GM21515 (cell line): ENCODE measurements at regions not wholly inside any gene's neighbourhood (a gene's known extent, or its start where the extent isn't known, plus 50 kb on each side); places are given as distances from the start of the nearest gene placed in this dataset.
"Not testable (repeated sequence)": the region's sequence is repeated elsewhere in the genome, so short reads cannot be mapped to it uniquely, and the experiment has no call there.

Source experiments
- ATAC-seq: cut with Tn5 transposase; IDR thresholded peaks from one replicate; pipeline ENCODE4 v1.9.1; 2021; ENCODE audit not compliant: unreplicated experiment

DNA sequence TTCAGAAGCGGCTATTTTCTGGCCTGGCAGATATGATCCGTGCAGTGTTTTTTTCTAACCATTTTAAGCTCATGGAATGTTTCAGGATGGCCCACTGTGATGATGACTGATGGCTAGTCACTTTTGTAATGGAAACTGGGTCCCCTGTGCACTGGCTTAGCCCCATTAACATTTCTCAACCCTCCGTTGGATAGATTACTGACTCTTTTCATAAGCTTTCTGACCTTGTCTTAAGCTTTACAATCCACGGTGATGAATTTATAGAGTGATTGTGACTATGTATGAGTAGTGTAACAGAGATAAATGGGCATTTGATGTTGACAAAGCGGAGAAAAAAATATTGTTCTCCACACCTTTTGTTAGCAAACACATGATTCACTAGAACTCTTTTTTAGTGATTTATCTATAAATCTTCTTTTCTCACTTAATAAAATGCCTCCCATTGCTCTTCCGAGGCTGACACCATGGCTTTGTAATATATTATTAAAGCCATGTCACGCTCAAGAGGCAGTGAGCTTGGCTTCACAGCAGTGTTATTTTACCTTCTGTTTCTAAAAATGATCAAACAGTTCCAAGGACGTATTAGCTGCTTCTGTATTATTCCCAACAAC lies 221.0 kb upstream of the LINC00305 start:
- not testable (repeated sequence) for ATAC-seq

DNA sequence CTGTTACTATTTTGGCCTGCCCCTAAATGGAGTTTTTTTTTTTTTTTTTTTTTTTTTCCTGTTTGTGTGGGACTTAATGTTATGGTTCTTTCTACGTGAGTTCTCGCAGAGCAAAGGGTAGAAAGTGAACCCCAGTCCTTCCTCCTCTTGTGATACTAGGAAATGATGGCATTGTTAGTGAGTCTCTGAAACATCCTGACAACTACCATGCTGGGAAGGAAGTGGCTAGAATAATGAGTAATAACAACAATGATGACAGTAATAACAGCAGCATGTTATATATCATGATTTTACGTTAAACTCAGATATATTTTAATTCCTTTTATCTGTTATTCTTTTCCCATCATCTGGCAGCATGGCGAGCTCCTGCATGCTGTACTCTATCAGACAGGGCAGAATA lies 216.2 kb upstream of the LINC00305 start:
- ATAC-seq: no peak

DNA sequence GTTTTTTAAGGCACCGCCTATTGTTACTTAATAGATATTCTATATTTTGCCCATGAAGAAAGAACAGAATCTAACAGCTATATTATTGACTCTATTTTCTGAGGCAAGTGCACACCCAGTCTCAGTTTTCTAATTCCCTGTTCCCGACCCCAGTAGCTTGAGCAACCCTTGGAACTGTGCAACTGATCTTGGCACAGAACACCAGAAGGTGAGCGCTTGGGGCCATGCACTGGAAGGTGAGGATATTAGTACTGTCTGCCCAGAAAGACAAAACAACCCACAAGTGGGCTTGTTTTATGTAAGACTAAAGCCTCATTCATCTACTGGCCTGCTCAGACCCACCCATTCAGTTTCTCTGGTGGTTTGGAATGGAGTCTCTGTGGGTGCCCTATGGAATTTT lies 188.8 kb upstream of the LINC00305 start:
- ATAC-seq: no peak

DNA sequence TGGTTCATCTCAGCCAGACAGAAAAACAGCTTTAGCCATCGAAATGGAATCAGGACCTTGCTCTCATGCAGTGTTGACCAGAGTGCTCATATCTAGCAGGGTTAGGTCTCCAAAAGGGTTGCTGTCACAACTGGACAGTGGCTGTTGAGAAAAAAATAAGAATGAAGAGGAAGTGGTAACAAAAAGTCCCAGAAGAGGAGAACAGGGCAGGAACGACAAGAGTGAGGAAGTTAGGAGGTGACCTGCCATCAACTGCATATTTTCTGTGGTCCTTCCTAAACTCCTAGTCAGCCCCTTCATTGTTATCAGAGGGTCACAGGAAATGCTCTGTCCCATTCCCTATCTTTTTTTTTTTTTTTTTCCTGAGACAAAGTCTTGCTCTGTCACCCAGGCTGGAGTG lies 188.1 kb upstream of the LINC00305 start:
- ATAC-seq: no peak

DNA sequence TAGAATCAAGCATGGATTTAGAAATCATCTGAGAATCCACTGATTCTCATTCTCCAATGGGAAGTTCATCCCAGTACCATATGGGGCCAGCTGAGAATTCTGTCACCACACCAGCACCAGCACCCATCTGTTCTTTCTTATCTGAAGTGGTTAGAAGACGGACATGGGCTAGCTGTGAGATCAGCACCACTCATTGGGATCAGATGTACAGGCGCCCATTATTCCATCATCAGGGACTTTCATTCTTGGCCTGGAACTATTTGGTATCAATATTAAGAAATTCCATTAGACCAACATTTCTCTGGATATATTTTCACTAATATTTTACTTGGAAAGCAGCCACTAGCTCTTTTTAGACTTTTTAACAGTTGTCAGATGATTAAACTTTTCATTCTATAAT lies 185.9 kb upstream of the LINC00305 start:
- ATAC-seq: no peak

DNA sequence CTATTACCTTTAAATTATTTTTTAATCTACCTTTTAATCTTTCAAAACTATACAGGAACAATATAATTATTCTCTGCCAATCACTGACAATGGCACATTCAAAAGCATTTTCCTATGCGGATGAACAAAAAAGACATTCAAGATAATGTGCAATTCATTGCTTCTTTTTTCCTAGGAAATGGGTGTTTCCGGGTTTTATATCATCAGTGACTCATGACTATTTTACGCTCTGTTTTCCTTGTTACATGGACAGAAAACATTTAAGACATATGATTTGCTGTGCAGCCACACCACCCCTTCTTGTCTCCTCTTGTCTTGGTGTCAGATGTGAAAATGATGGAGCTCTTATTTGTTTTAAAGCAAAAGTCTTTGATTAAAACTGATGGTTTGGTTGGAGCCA lies 184.7 kb upstream of the LINC00305 start:
- ATAC-seq: no peak

DNA sequence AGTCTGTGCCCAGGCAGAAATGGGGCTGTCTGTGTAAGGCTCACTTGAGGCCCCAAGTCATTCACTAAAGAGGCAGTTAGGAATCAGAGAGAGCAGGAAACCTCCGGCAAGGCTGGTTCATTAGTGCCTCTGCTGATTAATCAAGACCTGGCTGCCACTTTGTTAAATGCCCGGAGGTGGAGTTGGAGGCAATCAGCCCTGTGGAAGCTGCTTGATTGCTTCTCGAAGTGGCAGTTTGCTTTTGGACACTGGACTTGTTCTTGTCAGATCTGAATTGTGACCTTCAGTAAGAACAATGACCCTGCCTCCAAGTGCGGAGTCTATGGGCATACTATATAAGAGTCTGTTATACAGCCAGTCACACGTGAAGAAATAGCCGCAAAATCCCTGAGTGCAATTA lies 183.9 kb upstream of the LINC00305 start:
- no peak for ATAC-seq

DNA sequence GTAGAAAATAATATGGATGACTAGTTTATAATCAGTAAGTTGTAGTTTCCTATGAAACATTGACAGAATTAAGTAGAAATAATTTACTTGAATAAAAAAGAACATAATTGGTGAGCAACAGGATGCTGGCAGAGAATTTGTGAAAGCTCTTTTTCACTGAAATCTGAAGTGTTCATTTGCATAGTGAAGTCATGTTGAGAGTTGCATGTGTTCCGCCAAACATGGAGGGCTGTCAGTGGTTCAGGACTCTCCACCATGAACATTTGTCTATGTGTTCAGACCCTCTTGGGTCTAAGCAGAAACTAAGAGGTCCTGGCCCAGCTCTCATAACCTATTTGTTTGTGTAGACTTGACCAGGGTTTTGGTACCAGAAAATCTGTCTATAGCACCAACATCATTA lies 182.5 kb upstream of the LINC00305 start:
- no peak for ATAC-seq

DNA sequence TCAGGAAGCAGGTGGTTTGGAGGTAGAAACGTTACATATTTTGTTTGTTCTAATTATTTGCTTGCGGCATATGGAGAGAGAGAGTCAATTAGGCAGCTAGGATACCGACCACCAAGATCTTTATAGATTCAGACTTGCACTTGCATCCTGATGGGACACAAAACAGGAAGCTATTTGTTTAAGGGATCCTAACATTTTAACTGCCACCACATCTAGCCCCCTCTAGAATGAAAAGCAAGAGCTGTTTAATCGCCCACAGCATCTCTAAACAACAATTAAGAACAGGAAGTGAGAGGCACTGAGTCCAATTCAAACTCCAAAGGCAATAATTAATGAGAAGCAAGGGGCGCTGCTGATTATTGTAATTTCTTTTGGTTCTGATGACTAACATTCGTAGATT lies 182.0 kb upstream of the LINC00305 start:
- no peak for ATAC-seq

DNA sequence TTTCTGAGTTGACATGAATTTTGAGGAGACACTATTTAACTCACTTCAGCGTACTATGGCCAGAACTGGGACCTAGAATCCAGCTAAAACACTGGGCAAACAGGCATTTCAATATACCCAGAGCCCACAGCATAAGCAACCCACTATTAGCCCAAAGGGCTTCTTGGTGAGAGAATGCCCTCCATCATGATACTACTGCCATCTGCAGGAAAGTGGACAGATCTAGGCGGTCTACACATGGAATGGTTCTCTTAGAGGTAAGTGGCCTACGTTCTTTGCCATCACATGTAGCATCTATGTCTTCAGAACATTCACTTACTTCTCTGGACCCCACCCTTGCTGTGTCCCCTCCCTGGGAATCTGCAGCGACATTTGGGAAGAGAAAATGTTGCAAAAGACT lies 181.3 kb upstream of the LINC00305 start:
- no peak for ATAC-seq

DNA sequence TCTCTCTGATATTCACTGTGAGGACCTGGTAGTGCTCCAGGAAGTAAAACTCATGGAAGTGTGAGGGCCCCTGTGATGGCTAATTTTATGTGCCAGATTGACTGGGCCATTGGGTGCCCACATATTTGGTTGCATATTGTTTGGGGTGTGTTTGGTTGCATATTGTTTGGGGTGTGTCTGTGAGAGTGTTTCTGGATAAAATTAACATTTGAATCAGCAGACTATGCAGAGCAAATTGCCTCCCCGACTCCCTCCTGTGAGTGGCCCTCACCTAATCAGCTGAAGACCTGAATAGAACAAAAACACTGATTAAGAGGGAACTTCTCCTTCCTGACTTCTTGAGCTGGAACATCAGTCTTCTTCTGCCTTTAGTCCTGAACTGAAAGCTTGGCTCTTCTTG lies 173.3 kb upstream of the LINC00305 start:
- no peak for ATAC-seq

DNA sequence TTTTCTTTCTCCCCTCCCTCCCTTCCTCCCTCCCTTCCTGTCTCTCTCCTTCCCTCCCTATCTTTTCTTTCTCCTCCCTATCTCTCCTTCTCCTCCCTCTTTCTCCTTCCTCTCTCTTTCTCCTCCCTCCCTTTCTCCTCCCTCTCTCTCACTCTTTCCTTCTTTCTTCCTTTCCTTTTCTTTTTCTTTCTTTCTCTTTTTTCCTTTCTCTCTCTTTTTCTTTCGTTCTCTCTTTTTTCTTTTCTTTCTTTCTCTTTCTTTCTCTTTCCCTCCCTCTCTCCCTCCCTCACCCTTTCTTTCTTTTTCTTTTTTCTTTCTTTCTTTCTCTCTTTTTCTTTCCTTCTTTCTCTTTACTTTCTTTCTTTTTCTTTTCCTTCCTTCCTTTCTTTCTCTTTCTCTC lies 169.7 kb upstream of the LINC00305 start:
- no peak for ATAC-seq

DNA sequence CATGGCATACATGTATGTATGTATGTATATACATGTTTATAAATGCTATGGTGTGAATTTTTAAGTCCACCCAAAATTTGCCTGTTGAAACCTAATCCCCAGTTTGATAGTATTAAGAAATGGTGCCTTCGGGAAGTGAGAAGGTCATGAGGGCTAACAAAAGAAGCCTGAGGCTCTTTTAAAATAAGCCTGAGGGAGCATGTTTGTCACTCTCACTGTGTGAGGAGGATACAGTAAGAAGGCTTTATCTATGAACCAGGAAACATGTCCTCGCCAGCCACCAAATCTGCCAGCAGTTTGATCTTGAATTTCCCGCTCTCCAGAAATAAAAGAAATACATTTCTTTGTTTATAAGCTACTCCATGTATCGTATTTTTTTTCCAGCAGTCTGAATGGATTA lies 163.0 kb upstream of the LINC00305 start:
- no peak for ATAC-seq

DNA sequence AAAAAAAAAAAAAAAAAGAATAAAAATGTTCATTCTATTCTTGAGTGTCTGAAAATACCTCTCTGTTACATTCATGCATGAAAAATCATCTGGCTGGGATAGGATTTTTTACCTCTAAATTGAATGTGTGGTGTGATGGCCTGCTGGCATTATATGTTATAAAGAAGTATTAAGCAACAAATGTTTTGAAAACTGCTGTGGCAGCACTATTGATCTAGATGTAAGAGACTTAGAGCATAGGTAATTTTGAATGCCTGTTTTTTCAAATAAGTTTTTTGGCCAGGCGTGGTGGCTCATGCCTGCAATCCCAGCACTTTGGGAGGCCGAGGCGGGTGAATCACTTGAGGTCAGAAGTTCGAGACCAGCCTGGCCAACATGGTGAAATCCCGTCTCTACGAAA lies 147.0 kb upstream of the LINC00305 start:
- no peak for ATAC-seq

DNA sequence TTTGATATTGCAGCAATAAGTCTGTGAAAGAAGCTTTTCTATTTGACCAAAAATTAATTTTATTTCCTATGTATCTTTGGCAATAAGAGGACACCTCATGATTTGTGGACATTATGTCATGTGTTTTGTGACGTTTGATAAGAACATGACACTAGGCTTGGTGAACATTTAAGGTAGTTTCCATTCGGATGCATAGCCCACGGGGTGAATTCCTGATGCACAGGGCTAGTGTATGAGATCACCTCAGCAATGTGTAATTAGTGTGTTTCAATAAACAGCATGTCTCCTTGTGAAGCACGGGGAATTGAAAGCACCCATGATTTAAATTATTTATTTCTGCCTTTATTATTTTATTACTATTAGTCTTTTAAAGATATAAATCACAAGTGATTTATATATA lies 146.1 kb upstream of the LINC00305 start:
- ATAC-seq: no peak

DNA sequence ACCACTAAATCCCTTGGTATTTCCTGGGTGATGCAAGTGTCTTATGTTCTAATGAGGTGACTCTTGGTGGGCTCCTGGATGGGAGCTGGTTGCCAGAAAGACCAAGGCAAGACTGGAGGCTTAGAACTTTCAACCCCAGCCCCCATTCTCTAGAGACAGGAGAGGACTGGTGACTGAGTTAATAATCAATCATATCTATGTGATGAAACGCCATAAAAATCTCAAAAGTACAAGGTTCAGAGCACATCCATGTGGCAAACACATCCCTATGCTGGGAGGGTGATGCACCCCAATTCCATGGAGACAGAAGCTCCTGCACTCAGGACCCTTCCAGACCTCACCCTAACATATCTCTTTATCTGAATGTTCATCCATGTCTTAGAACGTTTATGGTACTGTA lies 139.5 kb upstream of the LINC00305 start:
- ATAC-seq: no peak

DNA sequence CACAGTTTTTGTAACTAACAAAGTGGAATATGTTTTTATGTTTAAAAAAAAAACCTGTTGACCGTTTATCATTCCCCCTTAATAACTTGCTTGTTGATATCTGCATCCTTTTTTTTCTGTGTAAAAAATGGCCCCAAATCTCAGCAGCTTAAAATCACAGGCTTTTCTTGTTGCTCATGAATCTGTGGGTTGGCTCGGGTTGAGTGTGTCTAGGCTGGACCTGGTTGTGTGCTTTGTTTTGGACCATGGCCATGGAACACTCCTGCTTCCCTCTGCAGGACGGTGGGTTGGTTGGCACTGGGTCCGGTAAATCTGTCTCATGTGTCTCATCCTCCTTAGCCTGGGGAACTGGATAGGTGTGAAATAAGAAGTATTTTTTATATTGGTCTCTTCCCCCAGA lies 139.0 kb upstream of the LINC00305 start:
- ATAC-seq: no peak

DNA sequence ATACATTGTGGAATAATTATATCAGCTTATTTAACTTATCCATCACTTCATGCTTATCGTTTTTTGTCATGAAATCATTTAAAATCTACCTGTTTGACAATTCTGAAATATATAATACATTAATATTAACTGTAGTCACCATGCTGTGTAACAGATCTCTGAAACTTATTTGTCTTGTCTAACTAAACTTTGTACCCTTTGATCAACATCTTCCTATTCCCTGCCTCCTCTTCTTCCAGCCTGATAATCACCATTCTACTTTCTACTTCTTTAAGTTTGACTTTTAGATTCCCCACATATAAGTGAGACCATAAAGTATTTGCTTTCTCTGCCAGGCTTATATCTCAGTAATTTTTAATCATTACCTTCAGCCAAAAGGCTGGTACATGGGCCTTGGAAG lies 134.2 kb upstream of the LINC00305 start:
- ATAC-seq: no peak

DNA sequence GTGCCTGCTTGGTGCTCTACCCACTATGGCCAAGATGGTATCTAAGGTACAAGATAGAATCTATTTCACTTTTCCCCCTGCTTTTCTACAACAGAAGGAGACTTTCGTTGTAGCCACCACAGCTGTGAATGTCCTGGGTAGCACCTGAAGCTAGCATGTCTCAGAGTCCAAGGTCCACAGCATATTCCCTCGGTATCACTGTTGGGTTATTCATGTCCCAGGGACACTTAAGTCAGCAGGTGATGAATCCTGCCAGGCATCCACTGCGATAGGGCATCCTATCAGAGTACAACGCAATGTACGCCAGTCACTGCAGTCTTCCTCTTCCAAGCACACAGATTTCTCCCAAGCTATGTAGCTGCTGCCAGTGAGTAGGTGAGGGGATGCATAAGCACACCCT lies 129.1 kb upstream of the LINC00305 start:
- ATAC-seq: no peak

DNA sequence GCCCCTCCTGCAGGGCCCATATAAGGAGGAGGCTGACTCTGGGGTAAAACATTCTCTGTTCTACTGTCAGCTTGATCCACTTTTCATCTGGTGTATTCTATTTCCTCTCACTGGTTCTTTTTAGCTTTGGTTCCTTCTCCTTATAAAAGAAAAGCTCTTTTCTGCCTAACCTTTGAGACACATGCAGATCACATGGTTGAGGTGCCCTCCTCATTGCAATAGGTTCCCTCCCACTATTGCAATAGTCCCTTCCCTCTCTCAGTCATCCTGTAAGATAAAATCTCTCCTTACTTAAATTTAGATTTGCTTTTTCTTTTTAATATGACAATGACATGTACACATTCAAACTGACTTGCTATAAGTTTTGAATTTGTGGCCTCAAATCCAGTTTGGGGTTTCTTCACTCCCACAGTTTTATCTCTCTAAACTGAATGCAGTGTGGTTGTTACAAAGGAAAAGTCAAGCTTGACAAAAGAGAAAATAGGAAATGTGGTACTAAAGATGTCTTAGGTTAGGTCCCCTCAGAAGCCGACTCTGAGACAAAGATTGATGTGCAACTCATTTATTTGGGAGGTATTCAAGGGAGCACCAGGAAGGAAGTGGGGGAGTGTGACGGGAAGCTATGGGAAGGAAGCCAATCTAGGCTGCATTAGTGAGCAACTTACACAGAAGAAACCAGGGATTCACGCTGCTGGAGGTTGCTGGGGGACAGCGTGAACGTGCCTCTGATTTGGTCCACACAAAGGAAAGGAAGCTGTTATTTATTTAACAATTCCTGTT lies 127.6 kb upstream of the LINC00305 start:
- ATAC-seq: no peak

DNA sequence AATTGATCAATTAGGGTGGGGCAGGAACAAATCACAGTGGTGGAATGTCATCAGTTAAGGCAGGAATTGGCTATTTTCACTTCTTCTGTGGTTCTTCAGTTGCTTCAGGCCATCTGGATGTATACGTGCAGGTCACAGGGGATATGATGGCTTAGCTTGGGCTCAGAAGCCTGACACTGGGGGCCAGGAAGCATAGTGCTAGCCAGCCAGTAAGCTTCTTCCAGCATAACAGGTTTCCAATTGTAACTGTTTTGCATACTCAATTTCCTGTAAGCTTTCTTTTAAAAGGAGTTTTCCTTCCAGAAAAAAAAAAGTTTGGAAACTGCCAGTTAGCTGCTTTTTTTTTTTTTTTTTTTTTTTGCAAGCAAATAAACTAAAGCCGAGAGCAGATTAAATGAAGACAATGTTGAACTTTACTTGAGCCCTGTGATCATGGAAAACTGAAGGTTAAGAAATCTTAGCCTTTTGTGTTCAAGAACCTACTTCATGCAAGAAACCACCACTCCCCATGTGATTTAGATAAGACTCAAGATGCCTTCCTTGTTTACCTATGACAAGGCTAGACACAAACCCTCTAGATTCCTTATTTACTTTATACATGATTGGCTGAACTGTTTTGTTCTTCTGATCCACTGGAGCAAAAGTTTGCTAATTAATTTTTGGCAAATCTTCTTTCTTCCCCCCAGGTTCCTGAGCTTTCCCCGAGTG lies 126.9 kb upstream of the LINC00305 start:
- no peak for ATAC-seq

DNA sequence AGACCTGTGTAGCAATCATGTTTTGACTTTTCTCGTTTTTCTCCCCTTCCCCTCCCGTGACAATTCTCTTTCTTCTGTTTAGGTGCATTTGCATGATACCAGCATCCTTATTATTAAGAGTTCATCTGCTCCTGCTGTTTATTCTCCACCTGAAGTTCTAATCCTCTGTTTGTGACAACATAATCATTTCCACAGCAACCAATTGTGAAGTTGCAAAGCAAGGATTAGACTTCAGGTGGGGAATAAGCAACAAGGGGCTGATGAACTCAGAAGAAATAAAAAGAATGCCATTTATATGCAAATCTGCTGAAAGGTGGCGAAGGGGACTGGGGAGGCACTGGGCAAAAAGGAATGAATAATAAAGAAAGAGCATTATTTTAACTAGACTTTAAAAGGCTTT lies 124.8 kb upstream of the LINC00305 start:
- no peak for ATAC-seq
